GM20000 (cell line): ENCODE measurements at regions not wholly inside any gene's neighbourhood (a gene's known extent, or its start where the extent isn't known, plus 50 kb on each side); places are given as distances from the start of the nearest gene placed in this dataset.

Experiments
- DNase-seq: peaks from one replicate; pipeline ENCODE4 v3.0.0; 2012; ENCODE audit warnings: low spot score
- TF ChIP-seq, protein P1 (sequence below): IDR thresholded peaks from 2 replicates; pipeline ENCODE4 v1.5.1; 2012; ENCODE audit warnings: mild to moderate bottlenecking, control low read depth; ENCODE audit errors: extremely low read depth, missing control alignments

DNA sequence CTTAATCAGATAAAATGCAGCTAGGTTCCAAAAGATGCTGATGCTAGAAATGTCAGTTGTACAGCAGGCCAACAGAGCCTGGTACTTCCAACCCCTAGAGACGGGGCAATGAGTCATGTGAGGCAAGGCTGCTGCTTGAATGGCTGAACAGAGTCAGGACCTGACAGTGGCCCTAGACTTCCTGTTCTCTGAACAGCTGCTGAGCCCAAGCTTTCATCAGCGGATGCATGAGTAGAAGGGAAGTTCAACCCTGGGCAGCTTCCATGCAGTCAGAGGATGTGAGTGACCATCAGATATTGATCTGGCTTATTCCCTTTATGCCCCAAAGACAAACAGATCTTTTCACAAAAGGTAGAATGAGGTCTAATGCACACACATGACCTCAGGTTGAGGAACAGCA is 282.9 kb upstream of the COL8A1 start:
- no peak for DNase-seq
- TF ChIP-seq, protein P1, sequence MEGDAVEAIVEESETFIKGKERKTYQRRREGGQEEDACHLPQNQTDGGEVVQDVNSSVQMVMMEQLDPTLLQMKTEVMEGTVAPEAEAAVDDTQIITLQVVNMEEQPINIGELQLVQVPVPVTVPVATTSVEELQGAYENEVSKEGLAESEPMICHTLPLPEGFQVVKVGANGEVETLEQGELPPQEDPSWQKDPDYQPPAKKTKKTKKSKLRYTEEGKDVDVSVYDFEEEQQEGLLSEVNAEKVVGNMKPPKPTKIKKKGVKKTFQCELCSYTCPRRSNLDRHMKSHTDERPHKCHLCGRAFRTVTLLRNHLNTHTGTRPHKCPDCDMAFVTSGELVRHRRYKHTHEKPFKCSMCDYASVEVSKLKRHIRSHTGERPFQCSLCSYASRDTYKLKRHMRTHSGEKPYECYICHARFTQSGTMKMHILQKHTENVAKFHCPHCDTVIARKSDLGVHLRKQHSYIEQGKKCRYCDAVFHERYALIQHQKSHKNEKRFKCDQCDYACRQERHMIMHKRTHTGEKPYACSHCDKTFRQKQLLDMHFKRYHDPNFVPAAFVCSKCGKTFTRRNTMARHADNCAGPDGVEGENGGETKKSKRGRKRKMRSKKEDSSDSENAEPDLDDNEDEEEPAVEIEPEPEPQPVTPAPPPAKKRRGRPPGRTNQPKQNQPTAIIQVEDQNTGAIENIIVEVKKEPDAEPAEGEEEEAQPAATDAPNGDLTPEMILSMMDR: no peak

DNA sequence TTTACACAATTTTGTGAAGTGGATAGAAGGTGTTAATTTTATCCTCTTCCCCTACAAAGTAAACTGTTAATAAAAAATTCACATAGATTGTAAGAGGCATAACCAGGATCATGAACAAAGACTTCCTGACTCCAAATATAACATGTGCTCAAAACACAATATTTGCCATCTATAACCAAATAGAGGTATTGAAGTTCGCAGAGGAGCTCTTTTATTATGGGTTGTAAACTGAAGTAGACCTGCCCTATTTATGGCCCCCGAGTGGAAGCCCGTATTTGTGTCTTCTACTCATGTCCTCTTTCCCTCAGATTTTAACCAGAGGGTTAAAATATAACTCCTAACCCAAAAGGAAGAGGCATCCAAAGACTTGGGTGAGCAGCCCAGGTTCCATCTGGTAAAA is 285.6 kb upstream of the COL8A1 start:
- DNase-seq: no peak
- TF ChIP-seq, protein P1: no peak

DNA sequence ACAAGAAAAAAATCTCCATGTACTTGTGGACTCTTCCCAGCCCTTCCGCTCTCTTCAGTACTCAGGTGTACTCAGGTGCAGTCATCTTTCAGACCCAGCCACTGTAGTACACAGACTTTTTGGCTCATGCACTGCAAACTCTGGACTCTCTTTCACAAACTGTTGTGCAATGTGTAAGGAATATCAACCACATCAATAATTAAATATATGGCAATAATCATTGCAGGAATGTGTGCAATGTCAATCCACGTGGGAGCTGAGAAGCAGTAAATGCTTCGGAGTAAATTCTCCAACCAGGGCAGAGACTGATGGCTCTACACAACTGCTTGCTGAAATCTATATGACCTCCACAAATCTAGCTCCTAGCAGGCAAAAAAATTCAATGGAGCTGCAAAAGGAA is 287.3 kb upstream of the COL8A1 start:
- no peak for DNase-seq
- TF ChIP-seq, protein P1: no peak

DNA sequence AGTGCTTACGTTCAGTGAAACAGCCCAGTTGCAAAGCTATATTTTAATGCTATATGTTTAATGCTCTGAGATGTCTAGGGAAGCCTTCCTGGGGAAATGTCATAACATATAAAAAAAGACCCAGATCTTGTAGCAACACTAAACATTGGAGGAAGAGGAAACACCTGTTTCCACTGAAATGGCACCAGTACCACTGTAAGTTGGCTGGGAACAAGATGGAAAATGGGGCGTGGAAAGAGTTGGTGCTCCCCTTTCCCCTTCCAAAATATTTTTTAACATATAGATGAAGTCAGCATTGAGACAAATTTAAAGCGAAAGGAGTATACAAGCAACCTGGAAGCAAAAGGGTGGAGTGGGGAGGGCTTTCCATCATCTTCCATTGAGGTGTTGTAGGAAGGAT is 289.9 kb upstream of the COL8A1 start:
- DNase-seq: no peak
- TF ChIP-seq, protein P1: no peak

DNA sequence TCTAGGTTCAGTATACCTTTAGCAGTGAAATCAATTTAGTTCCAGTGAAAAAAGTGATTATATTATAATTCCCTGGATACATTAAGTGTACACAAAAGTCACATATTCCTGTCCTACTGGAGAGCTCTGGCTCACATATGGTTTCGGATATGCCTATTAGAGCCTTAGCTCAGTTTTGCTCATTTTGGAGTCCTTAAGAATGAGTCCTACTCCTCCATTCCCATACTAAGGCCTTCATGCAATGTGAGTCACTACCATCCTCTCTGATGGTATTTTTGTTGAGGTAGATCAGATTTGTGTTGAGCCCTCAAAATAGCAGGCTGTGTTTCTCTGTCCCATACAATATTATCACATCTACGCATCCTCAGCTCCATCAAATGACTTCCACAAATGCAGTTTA is 294.2 kb upstream of the COL8A1 start:
- TF ChIP-seq, protein P1: no peak
- no peak for DNase-seq

DNA sequence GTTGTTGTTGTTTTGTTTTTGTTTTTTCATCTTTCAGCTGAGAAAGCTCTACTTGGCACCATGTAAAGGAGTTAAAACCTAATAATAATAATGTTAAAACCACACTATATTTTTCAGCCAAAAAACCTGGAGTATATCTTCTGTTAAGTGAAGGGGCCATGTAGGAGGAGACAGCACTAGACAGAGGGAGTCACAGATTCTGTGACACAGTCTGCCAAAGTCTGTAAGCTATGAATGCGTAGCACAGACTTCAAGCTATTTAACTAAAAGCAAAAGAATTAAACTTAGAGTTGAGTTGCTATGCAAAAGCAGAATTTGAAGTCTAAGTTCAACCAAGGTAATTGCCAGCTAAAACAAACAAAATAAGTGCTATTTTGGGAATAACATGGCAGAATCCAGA is 296.0 kb upstream of the COL8A1 start:
- DNase-seq: no peak
- TF ChIP-seq, protein P1: no peak

DNA sequence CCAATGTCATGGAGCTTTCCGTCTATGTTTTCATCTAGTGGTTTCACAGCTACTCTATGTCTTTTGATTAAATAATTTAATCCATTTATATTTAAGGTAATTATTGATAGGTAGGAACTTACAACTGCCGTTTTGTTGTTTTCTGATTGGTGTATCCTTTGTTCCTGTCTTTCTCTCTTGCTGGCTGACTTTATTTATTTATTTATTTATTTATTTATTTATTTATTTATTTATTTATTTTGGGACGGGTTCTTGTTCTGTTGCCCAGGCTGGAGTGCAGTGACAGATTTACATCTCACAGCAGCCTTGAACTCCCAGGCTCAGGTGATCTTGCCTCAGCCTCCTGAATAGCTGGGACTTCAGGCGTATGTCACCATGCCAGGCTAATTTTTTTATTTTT is 299.2 kb upstream of the COL8A1 start:
- TF ChIP-seq, protein P1: no peak
- no peak for DNase-seq
